Keratinocyte (primary cell): ENCODE measurements at regions not wholly inside any gene's neighbourhood (a gene's known extent, or its start where the extent isn't known, plus 50 kb on each side); places are given as distances from the start of the nearest gene placed in this dataset.

Experiments
- DNase-seq: peaks from one replicate; pipeline ENCODE4 v3.0.0-alpha.2; 2011; ENCODE audit warnings: low read depth, missing footprints, low spot score
- FAIRE-seq: peaks from 2 replicates; lab custom pipeline; 2011; peaks lifted over from hg19 to GRCh38; lab: Jason Lieb, UNC
- H2AFZ ChIP-seq: 2 replicates; pipeline ENCODE4 v1.6.0; 2012; ENCODE audit warnings: low read length, control low read depth, inconsistent platforms; ENCODE audit not compliant: control insufficient read depth
- H3K27ac ChIP-seq: 2 replicates; pipeline ENCODE4 v1.5.1; 2011; ENCODE audit warnings: low read length; ENCODE audit not compliant: control insufficient read depth, insufficient read depth
- H3K27me3 ChIP-seq: 3 replicates; pipeline ENCODE4 v1.6.0; 2011; ENCODE audit warnings: low read length; ENCODE audit not compliant: control insufficient read depth, insufficient read depth; ENCODE audit errors: extremely low read depth
- H3K36me3 ChIP-seq, 2 experiments: 2 replicates in 1 of 2; 3 replicates in 1 of 2; pipeline ENCODE4 v1.5.1; 2011; ENCODE audit warnings: low read length in 2 of 2, mild to moderate bottlenecking in 1 of 2; ENCODE audit not compliant: control insufficient read depth in 2 of 2, insufficient read depth in 2 of 2; ENCODE audit errors: extremely low read depth in 1 of 2
- H3K4me1 ChIP-seq: 3 replicates; pipeline ENCODE4 v1.5.1; 2011; ENCODE audit warnings: low read length; ENCODE audit not compliant: control insufficient read depth, insufficient read depth; ENCODE audit errors: extremely low read depth
- H3K4me2 ChIP-seq: 3 replicates; pipeline ENCODE4 v1.6.0; 2011; ENCODE audit warnings: low read depth, low read length; ENCODE audit not compliant: control insufficient read depth, insufficient read depth; ENCODE audit errors: extremely low read depth
- H3K4me3 ChIP-seq, 3 experiments: fragments of 200-600 bp in 1 of 3; sonication (generic) in 1 of 3; 2 replicates in 2 of 3; 3 replicates in 1 of 3; pipeline ENCODE4 v1.5.1; 2011 to 2016; ENCODE audit warnings: low read length in 3 of 3, mild to moderate bottlenecking in 3 of 3, control low read depth in 2 of 3, inconsistent platforms in 1 of 3, low read depth in 1 of 3, mixed read lengths in 1 of 3, mixed run types in 1 of 3, moderate library complexity in 1 of 3; ENCODE audit not compliant: control insufficient read depth in 2 of 3, insufficient read depth in 2 of 3; ENCODE audit errors: extremely low read depth in 1 of 3
- H3K79me2 ChIP-seq: 2 replicates; pipeline ENCODE4 v1.6.0; 2012; ENCODE audit warnings: low read length; ENCODE audit not compliant: control insufficient read depth, insufficient read depth
- H3K9ac ChIP-seq: 3 replicates; pipeline ENCODE4 v1.6.0; 2011; ENCODE audit warnings: low read length; ENCODE audit not compliant: control insufficient read depth, insufficient read depth; ENCODE audit errors: extremely low read depth
- H3K9me1 ChIP-seq: 3 replicates; pipeline ENCODE4 v1.6.0; 2011; ENCODE audit warnings: low read length; ENCODE audit not compliant: control insufficient read depth, insufficient read depth; ENCODE audit errors: extremely low read depth
- H3K9me3 ChIP-seq: 2 replicates; pipeline ENCODE4 v1.5.1; 2012; ENCODE audit warnings: low read depth, low read length; ENCODE audit not compliant: control insufficient read depth
- H4K20me1 ChIP-seq: 3 replicates; pipeline ENCODE4 v1.6.0; 2011; ENCODE audit warnings: low read length; ENCODE audit not compliant: control insufficient read depth, insufficient read depth; ENCODE audit errors: extremely low read depth
- EZH2 ChIP-seq: IDR thresholded peaks from one replicate; pipeline ENCODE4 v1.6.1; 2012; ENCODE audit warnings: inconsistent platforms, mild to moderate bottlenecking, low read length, moderate library complexity
- dilution Hi-C: fragments of 300-500 bp; cut with MboI; formaldehyde crosslinking; loops from one replicate; pipeline ENCODE4 v1.7.0; 2020; ENCODE audit warnings: low sequenced_read_pairs; ENCODE audit not compliant: extremely low pct_ligation_motif_present
- TF ChIP-seq, protein P1 (sequence below), 3 experiments: IDR thresholded peaks in 1 of 3; conservative IDR thresholded peaks in 1 of 3; optimal IDR thresholded peaks in 1 of 3; 2 replicates in 2 of 3; 3 replicates in 1 of 3; pipeline versions ENCODE3 to v1.5.1; 2011; ENCODE audit warnings: low read length in 3 of 3, mild to moderate bottlenecking in 3 of 3, moderate library complexity in 2 of 3, control low read depth in 1 of 3, inconsistent platforms in 1 of 3; ENCODE audit not compliant: insufficient read depth in 2 of 3; ENCODE audit errors: extremely low read depth in 1 of 3

DNA sequence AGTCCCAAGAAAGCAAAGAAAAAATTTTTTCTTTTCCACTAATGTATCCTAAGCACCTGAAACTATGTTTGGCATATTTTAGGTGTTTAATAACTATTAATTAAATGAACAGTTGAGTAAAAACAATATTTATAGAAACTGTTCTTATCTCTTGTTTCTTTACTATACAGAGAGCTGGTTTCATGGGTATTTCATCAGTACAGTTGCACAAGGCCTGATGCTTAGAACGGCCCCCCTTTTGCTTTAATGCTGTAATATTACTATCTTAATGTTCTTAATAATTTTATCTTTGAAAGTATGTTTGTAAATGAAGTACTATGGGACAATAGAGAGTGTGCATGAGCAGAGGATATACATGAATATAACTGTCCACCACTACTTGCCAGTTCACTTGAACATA is 479.1 kb upstream of the SLIT2 start:
- Histone ChIP-seq H3K4me2 (no peak overlapping the region), H3K9me1 (no peaks in the 10 kb centered on the region), H3K9me3 (peaks cover under 1% of the 10 kb centered on the region), H3K36me3 (no peaks in the 10 kb centered on the region), H3K27me3 (no peaks in the 10 kb centered on the region), H3K79me2 (no peaks in the 10 kb centered on the region), H3K9ac (no peak overlapping the region), H3K27ac (no peak overlapping the region), H4K20me1 (no peaks in the 10 kb centered on the region), H2AFZ (no peak overlapping the region), H3K4me1 (no peaks in the 10 kb centered on the region), H3K4me3 (no peak overlapping the region)
- dilution Hi-C loops = no loop called here
- no peak for TF ChIP-seq EZH2
- TF ChIP-seq, protein P1, sequence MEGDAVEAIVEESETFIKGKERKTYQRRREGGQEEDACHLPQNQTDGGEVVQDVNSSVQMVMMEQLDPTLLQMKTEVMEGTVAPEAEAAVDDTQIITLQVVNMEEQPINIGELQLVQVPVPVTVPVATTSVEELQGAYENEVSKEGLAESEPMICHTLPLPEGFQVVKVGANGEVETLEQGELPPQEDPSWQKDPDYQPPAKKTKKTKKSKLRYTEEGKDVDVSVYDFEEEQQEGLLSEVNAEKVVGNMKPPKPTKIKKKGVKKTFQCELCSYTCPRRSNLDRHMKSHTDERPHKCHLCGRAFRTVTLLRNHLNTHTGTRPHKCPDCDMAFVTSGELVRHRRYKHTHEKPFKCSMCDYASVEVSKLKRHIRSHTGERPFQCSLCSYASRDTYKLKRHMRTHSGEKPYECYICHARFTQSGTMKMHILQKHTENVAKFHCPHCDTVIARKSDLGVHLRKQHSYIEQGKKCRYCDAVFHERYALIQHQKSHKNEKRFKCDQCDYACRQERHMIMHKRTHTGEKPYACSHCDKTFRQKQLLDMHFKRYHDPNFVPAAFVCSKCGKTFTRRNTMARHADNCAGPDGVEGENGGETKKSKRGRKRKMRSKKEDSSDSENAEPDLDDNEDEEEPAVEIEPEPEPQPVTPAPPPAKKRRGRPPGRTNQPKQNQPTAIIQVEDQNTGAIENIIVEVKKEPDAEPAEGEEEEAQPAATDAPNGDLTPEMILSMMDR (optimal IDR thresholded peaks at IDR 0.05 in 1 of 3, IDR thresholded peaks at IDR 0.05 in 1 of 3, conservative IDR thresholded peaks at IDR 0.05 in 1 of 3; ENCODE audit: extremely low read depth in 1 of 3, insufficient read depth in 2 of 3, low read length in 3 of 3) = no peak
- DNase-seq (no peak), FAIRE-seq (no peak)

DNA sequence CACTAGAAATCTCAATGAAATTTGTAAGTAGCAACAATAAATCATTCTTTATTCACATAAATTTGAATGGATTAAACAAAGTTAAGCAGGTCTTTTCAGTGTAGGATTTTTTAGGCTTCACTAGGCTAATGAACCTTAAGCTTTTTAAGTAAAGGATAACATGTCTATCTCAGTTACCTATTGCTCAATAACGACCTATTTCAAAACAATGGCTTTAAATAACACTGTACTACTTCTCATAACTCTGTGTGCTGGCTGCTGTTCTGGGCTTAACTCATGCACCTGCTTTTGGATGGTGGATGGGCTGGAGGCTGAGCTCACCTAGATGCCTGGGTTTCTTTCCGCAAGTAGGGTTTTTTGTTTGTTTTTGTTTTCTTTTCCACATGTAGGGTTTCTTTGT is 495.0 kb upstream of the SLIT2 start:
- H3K9me1 ChIP-seq = no peaks in the 10 kb centered on the region
- H3K79me2 ChIP-seq = no peaks in the 10 kb centered on the region
- no peak overlapping the region for H3K27ac ChIP-seq
- no peaks in the 10 kb centered on the region for H3K4me1 ChIP-seq
- no peak overlapping the region for H3K4me2 ChIP-seq
- no peak overlapping the region for H3K4me3 ChIP-seq
- TF ChIP-seq, protein P1 (optimal IDR thresholded peaks at IDR 0.05 in 1 of 3, IDR thresholded peaks at IDR 0.05 in 1 of 3, conservative IDR thresholded peaks at IDR 0.05 in 1 of 3; ENCODE audit: extremely low read depth in 1 of 3, insufficient read depth in 2 of 3, low read length in 3 of 3) = no peak
- TF ChIP-seq EZH2 = no peak
- FAIRE-seq (no peak), DNase-seq (no peak)
- no peaks in the 10 kb centered on the region for H3K27me3 ChIP-seq
- H2AFZ ChIP-seq = no peak overlapping the region
- dilution Hi-C loops = no loop called here
- no peaks in the 10 kb centered on the region for H4K20me1 ChIP-seq
- no peaks in the 10 kb centered on the region for H3K9me3 ChIP-seq
- no peak overlapping the region for H3K9ac ChIP-seq
- H3K36me3 ChIP-seq = no peaks in the 10 kb centered on the region
